ENCODE measurements at regions not wholly inside any gene's neighbourhood (a gene's known extent, or its start where the extent isn't known, plus 50 kb on each side); places are given as distances from the start of the nearest gene placed in this dataset.

DNA sequence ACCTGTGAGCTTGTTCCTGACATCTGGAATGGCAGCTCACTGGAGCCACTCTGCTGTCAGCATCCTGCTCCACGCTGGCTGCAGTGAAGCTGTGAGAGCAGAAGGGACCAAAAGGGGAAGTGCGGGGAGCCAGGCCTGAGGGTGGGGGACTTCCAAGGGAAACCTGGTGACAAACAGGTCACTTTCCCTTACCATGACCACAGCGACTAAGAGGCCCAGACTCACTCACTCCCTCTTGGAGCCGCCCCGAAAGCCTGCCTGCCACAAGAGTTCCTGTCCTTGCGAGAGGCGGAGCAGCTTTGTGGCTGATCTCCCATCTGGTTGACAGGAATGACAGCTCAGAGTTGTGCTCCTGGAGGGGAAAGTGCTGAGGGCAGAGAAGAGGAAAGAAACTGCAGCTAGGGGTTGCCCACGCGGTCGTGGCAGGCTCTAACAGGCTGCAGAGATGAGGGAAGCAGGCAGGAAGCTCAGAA lies 183.8 kb upstream of the NTM start:
- TF ChIP-seq POLR2A (IDR thresholded peaks at IDR 0.05) (no peak), CTCF (IDR thresholded peaks at IDR 0.05) (no peak)
